Neural cell (in vitro differentiated cells): ENCODE measurements at regions not wholly inside any gene's neighbourhood (a gene's known extent, or its start where the extent isn't known, plus 50 kb on each side); places are given as distances from the start of the nearest gene placed in this dataset.
A peak's percentile ranks its signal among the peaks of the same experiment; 100 is the strongest.
"Not testable (repeated sequence)": the region's sequence is repeated elsewhere in the genome, so short reads cannot be mapped to it uniquely, and the experiment has no call there.

Experiments
- H2AFZ ChIP-seq: fragments of 200-600, 300-800 bp; sonication (generic), shearing (Covaris generic); 2 replicates; pipeline ENCODE4 v1.6.0; 2014; ENCODE audit warnings: low read depth, mild to moderate bottlenecking, antibody characterized with exemption, low read length, moderate library complexity
- H3F3A ChIP-seq: fragments of 200-600 bp; shearing (Covaris generic); 2 replicates; pipeline ENCODE4 v1.6.1; 2016; ENCODE audit warnings: mild to moderate bottlenecking, moderate library complexity, mixed read lengths, antibody characterized with exemption, low read length; ENCODE audit not compliant: insufficient read depth, poor library complexity, severe bottlenecking
- H3K27ac ChIP-seq: fragments of 200-600, 300-800 bp; sonication (generic), shearing (Covaris generic); 2 replicates; pipeline ENCODE4 v1.5.1; 2014; ENCODE audit warnings: mild to moderate bottlenecking, low read length, moderate library complexity
- H3K27me3 ChIP-seq: fragments of 300-800, 200-600 bp; sonication (generic), shearing (Covaris generic); 2 replicates; pipeline ENCODE4 v1.6.0; 2014; ENCODE audit warnings: mild to moderate bottlenecking, low read depth, low read length, moderate library complexity; ENCODE audit not compliant: insufficient read depth
- H3K36me3 ChIP-seq: fragments of 300-800, 200-600 bp; sonication (generic), shearing (Covaris generic); 2 replicates; pipeline ENCODE4 v1.5.1; 2014; ENCODE audit warnings: mild to moderate bottlenecking, antibody characterized with exemption, low read length, moderate library complexity; ENCODE audit not compliant: insufficient read depth
- H3K4me2 ChIP-seq: fragments of 300-800, 200-600 bp; sonication (generic), shearing (Covaris generic); 2 replicates; pipeline ENCODE4 v1.6.0; 2014; ENCODE audit warnings: mild to moderate bottlenecking, low read length
- H3K4me3 ChIP-seq: fragments of 300-800, 200-600 bp; sonication (generic), shearing (Covaris generic); 2 replicates; pipeline ENCODE4 v1.5.1; 2014; ENCODE audit warnings: mild to moderate bottlenecking, low read length, moderate library complexity
- H3K79me2 ChIP-seq: fragments of 200-600 bp; shearing (Covaris generic); replicated peaks from 2 replicates; pipeline ENCODE4 v1.6.0; 2014; ENCODE audit warnings: mild to moderate bottlenecking, low read length, moderate library complexity; ENCODE audit not compliant: insufficient read depth
- H3K9ac ChIP-seq: fragments of 300-800, 200-600 bp; sonication (generic), shearing (Covaris generic); 2 replicates; pipeline ENCODE4 v1.6.1; 2016; ENCODE audit warnings: mild to moderate bottlenecking, low read length, mixed read lengths
- H3K9me2 ChIP-seq: fragments of 200-600 bp; shearing (Covaris generic); 2 replicates; pipeline ENCODE4 v1.6.1; 2016; ENCODE audit warnings: mild to moderate bottlenecking, low read length, mixed read lengths; ENCODE audit not compliant: insufficient read depth
- H3K9me3 ChIP-seq: fragments of 200-600, 300-800 bp; sonication (generic), shearing (Covaris generic); 2 replicates; pipeline ENCODE4 v1.6.1; 2016; ENCODE audit warnings: mild to moderate bottlenecking, mixed run types, low read length, moderate library complexity, mixed read lengths
- H4K20me1 ChIP-seq: fragments of 200-600 bp; shearing (Covaris generic); 2 replicates; pipeline ENCODE4 v1.6.1; 2016; ENCODE audit warnings: mild to moderate bottlenecking, mixed run types; ENCODE audit not compliant: insufficient read depth
- EP300 ChIP-seq: fragments of 450-650 bp; conservative IDR thresholded peaks from 2 replicates; pipeline ENCODE4 v1.6.1; 2014; ENCODE audit warnings: antibody characterized with exemption, mild to moderate bottlenecking, moderate library complexity; ENCODE audit not compliant: poor library complexity, severe bottlenecking
- MXI1 ChIP-seq: fragments of 450-650 bp; conservative IDR thresholded peaks from 2 replicates; pipeline ENCODE4 v1.6.1; 2014; ENCODE audit warnings: antibody characterized with exemption, mild to moderate bottlenecking; ENCODE audit not compliant: poor library complexity, severe bottlenecking
- POLR2AphosphoS5 ChIP-seq: IDR thresholded peaks from 2 replicates; pipeline ENCODE4 v1.6.1; 2012
- TF ChIP-seq, protein P1 (sequence below): fragments of 450-650 bp; IDR thresholded peaks from 2 replicates; pipeline ENCODE4 v1.5.1; 2014; ENCODE audit warnings: antibody characterized with exemption, mild to moderate bottlenecking, moderate library complexity; ENCODE audit not compliant: poor library complexity, severe bottlenecking

DNA sequence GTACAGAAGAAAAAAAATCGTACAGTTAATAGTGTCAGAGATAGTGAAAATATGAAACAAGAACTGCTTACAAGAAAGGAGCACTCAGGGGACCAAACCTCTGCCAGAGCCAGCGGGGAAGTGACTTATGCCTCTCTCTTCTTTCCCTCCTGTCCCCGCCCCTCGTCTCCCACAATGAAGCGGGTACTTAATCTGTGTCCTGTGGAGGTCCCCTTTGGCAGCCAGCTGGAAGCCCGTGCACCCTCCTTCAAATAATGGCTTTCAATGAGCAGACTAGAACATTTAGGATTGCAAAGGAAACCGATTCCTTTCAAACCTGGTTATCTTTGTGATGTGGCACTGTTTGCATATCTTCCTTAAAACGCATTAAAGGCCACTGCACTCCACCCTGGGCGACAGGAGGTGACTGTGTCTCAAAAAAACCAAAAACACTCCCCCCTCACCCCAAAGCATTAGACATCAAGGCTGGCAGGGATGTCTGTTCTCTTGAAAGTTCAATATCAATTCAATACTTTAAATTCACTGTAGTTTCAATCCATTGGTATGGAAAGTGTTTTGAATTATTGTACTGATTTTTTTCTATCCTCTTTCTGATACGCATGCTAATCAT, 51.7 kb downstream of the PPIAL4C start:
- H3K4me3 ChIP-seq, H3K79me2 ChIP-seq, H3K27me3 ChIP-seq, H3K9ac ChIP-seq, H3K9me2 ChIP-seq, H3K9me3 ChIP-seq, H4K20me1 ChIP-seq, H3K4me2 ChIP-seq, H3K36me3 ChIP-seq, H2AFZ ChIP-seq, H3K27ac ChIP-seq, H3F3A ChIP-seq: not testable (repeated sequence)

GRCh38 chr1:149636286-149637122, 52.9 kb downstream of the PPIAL4C start:
- Histone ChIP-seq H3K4me2 (peak overlapping the region; percentile 68), H3K4me3 (peak overlapping the region; percentile 66), H2AFZ (peak overlapping the region; percentile 33), H3K9ac (peak overlapping the region; percentile 58), H3K27ac (peak overlapping the region; percentile 65)
- not testable (repeated sequence) for H3F3A ChIP-seq, H3K36me3 ChIP-seq, H3K79me2 ChIP-seq, H3K9me3 ChIP-seq, H3K9me2 ChIP-seq, H3K27me3 ChIP-seq, H4K20me1 ChIP-seq
- TF ChIP-seq POLR2AphosphoS5 (peak; percentile 87), MXI1 (peak; percentile 25), EP300 (peak; percentile 61)
- TF ChIP-seq, protein P1, sequence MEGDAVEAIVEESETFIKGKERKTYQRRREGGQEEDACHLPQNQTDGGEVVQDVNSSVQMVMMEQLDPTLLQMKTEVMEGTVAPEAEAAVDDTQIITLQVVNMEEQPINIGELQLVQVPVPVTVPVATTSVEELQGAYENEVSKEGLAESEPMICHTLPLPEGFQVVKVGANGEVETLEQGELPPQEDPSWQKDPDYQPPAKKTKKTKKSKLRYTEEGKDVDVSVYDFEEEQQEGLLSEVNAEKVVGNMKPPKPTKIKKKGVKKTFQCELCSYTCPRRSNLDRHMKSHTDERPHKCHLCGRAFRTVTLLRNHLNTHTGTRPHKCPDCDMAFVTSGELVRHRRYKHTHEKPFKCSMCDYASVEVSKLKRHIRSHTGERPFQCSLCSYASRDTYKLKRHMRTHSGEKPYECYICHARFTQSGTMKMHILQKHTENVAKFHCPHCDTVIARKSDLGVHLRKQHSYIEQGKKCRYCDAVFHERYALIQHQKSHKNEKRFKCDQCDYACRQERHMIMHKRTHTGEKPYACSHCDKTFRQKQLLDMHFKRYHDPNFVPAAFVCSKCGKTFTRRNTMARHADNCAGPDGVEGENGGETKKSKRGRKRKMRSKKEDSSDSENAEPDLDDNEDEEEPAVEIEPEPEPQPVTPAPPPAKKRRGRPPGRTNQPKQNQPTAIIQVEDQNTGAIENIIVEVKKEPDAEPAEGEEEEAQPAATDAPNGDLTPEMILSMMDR: peak; percentile 13

- not testable (repeated sequence) for H3K4me3 ChIP-seq, H3K4me2 ChIP-seq, H4K20me1 ChIP-seq, H3K9me3 ChIP-seq, H3F3A ChIP-seq, H3K9me2 ChIP-seq, H3K9ac ChIP-seq, H3K79me2 ChIP-seq, H3K27me3 ChIP-seq, H2AFZ ChIP-seq, H3K36me3 ChIP-seq, H3K27ac ChIP-seq
Observed at GRCh38 chr1:149638481-149638880, 54.8 kb downstream of the PPIAL4C start.

- not testable (repeated sequence) for H3K4me2 ChIP-seq, H3K9me2 ChIP-seq, H2AFZ ChIP-seq, H3K27ac ChIP-seq, H4K20me1 ChIP-seq, H3K27me3 ChIP-seq, H3K4me3 ChIP-seq, H3K36me3 ChIP-seq, H3K9ac ChIP-seq, H3F3A ChIP-seq, H3K9me3 ChIP-seq, H3K79me2 ChIP-seq
Observed at GRCh38 chr1:149638901-149639658, 55.4 kb downstream of the PPIAL4C start.

DNA sequence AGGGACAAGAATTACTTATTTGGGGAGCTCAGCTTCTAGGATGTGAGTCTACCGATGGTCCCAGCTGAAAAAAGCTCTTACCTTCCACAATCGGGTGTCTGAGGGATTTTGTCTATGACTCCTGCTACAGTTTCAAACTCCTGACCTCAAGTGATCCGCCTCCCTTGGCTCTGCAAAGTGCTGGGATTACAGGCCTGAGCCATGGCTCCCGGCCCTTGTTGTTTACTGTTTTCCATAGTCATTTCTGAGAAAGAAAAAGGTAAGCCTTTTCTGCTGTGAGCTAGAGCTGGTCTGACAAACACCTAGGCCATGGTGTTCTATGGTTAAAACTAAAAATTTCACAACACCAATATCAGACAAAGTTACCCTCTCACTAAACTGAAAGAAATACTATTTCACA, 57.5 kb downstream of the PPIAL4C start:
- H2AFZ ChIP-seq, H3K9ac ChIP-seq, H3K4me2 ChIP-seq, H3F3A ChIP-seq, H3K27ac ChIP-seq, H3K4me3 ChIP-seq, H4K20me1 ChIP-seq, H3K36me3 ChIP-seq, H3K79me2 ChIP-seq, H3K9me2 ChIP-seq, H3K27me3 ChIP-seq, H3K9me3 ChIP-seq: not testable (repeated sequence)

DNA sequence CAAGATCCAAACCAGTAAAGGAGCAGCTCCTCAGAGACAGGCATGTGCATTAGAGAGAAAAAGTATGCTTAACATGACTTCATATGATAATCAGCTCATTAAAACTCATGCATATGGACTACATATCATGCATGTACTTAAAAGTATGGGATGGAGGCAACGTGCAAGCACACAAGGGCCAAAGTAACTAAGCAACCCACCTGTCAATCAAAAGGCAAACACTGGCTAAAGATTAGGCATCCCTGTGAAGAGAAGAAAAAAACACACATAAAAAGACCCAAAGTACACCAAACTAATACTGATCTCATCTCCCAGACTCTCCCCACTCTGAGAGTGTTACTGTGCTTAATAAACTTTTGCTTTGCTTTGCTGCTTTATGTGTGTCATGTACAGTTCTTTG, 61.2 kb downstream of the PPIAL4C start:
- H3K27me3 ChIP-seq, H3K4me2 ChIP-seq, H3K9ac ChIP-seq, H3F3A ChIP-seq, H3K36me3 ChIP-seq, H3K9me2 ChIP-seq, H3K27ac ChIP-seq, H3K4me3 ChIP-seq, H2AFZ ChIP-seq, H4K20me1 ChIP-seq, H3K79me2 ChIP-seq, H3K9me3 ChIP-seq: not testable (repeated sequence)
